Thoracic aorta (tissue), 2 donors: ENCODE measurements at regions not wholly inside any gene's neighbourhood (a gene's known extent, or its start where the extent isn't known, plus 50 kb on each side); places are given as distances from the start of the nearest gene placed in this dataset.
A peak's percentile ranks its signal among the peaks of the same experiment; 100 is the strongest.

ENCODE experiments used
- ATAC-seq: fragments of 150-250 bp; one replicate; pipeline ENCODE4 v1.8.0; 2017; ENCODE audit warnings: low read depth; ENCODE audit not compliant: insufficient number of reproducible peaks, low FRiP score
- DNase-seq: peaks from one replicate; pipeline ENCODE4 v3.0.0-alpha.2; 2020; ENCODE audit warnings: low spot score
- H3K27ac ChIP-seq, 2 donors: fragments of 200-600 bp; sonication (generic); 1 replicate in 1 of 2; 2 replicates in 1 of 2; pipeline ENCODE4 v1.5.1; 2016; ENCODE audit warnings: mild to moderate bottlenecking in 2 of 2, moderate library complexity in 2 of 2
- H3K27me3 ChIP-seq: fragments of 200-600 bp; sonication (generic); replicated peaks from 2 replicates; pipeline ENCODE4 v1.6.0; 2016; ENCODE audit warnings: mild to moderate bottlenecking; ENCODE audit not compliant: insufficient read depth
- H3K36me3 ChIP-seq: fragments of 200-600 bp; sonication (generic); one replicate; pipeline ENCODE4 v1.5.1; 2016
- H3K4me1 ChIP-seq, 2 donors: fragments of 200-600 bp; sonication (generic); 1 replicate in 1 of 2; 2 replicates in 1 of 2; pipeline versions ENCODE4 v1.5.1 to v1.6.0; 2016; ENCODE audit warnings: low read depth in 2 of 2, mild to moderate bottlenecking in 1 of 2; ENCODE audit not compliant: control insufficient read depth in 1 of 2
- H3K4me3 ChIP-seq: fragments of 200-600 bp; sonication (generic); 2 replicates; pipeline ENCODE4 v1.5.1; 2016; ENCODE audit warnings: mild to moderate bottlenecking
- H3K9me3 ChIP-seq: fragments of 200-600 bp; sonication (generic); 2 replicates; pipeline ENCODE4 v1.5.1; 2016
- TF ChIP-seq, protein P1 (sequence below): fragments of 200-600 bp; sonication (generic); IDR thresholded peaks from one replicate; pipeline ENCODE4 v1.5.1; 2019; ENCODE audit warnings: antibody characterized with exemption

DNA sequence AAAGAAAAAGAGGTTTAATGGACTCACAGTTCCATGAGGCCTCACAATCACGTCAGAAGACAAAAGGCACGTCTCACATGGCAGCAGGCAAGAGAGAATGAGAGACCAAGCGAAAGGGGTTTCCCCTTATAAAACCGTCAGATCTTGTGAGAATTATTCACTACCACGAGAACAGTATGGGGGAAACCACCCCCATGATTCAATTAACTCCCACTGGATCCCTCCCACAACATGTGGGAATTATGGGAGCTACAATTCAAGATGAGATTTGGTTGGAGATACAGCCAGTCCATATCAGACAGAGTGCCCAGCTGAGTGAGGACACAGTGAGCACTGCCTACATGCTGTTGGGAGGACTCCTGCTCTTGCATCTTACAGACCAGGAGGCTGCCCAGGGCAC is 148.4 kb downstream of the TEX36 start:
- H3K27me3 ChIP-seq = no peaks in the 10 kb centered on the region
- no peak overlapping the region for H3K27ac ChIP-seq
- no peak overlapping the region for H3K4me3 ChIP-seq
- no peaks in the 10 kb centered on the region for H3K36me3 ChIP-seq
- DNase-seq (no peak), ATAC-seq (no peak)
- H3K4me1 ChIP-seq = no peaks in the 10 kb centered on the region
- TF ChIP-seq, protein P1, sequence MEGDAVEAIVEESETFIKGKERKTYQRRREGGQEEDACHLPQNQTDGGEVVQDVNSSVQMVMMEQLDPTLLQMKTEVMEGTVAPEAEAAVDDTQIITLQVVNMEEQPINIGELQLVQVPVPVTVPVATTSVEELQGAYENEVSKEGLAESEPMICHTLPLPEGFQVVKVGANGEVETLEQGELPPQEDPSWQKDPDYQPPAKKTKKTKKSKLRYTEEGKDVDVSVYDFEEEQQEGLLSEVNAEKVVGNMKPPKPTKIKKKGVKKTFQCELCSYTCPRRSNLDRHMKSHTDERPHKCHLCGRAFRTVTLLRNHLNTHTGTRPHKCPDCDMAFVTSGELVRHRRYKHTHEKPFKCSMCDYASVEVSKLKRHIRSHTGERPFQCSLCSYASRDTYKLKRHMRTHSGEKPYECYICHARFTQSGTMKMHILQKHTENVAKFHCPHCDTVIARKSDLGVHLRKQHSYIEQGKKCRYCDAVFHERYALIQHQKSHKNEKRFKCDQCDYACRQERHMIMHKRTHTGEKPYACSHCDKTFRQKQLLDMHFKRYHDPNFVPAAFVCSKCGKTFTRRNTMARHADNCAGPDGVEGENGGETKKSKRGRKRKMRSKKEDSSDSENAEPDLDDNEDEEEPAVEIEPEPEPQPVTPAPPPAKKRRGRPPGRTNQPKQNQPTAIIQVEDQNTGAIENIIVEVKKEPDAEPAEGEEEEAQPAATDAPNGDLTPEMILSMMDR = no peak
- no peaks in the 10 kb centered on the region for H3K9me3 ChIP-seq

DNA sequence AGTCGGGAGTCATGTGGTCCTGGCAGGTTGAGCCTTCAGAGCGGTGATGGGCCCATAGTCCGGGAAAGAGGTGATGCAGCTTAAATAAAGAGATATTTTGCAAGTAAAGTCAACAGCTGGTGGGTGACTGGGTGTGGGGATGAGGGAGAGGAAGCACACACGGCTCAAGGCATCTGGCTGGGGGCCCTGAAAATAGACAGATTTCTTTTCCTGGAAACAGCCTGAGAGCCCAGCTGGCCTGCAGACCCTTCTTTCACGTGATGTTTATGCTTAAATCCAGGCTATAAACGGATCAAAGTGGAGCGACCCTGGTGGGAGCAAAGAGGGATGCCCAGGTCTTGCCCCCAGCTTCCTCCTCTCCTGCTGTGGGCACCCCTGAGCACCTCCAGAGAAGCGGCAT is 149.1 kb downstream of the TEX36 start:
- TF ChIP-seq, protein P1 = no peak
- H3K27me3 ChIP-seq = no peaks in the 10 kb centered on the region
- no peak for ATAC-seq
- H3K4me3 ChIP-seq = no peak overlapping the region
- DNase-seq = no peak
- H3K4me1 ChIP-seq = no peaks in the 10 kb centered on the region
- H3K9me3 ChIP-seq = no peaks in the 10 kb centered on the region
- no peaks in the 10 kb centered on the region for H3K36me3 ChIP-seq
- H3K27ac ChIP-seq = no peak overlapping the region

DNA sequence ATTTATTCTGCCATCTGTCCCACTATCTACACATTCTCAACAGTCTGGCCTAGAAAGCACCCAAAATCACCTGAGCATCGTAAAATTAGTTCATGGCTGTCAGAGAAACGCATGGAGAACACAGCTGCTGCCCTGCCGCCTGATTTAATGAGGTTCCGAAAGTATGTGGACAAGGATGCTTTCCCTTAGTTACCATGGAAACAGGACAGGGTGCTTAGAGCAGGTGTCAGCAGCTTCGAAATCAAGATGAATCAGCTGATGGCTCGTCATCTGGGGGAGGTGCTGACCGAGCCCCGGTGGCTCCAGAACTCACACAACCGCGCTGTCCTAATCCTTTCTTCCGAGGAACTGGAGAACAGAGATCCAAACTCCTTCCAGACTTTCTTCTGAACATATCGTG is 151.5 kb downstream of the TEX36 start:
- no peaks in the 10 kb centered on the region for H3K27me3 ChIP-seq
- no peaks in the 10 kb centered on the region for H3K4me1 ChIP-seq
- no peak for ATAC-seq
- no peaks in the 10 kb centered on the region for H3K36me3 ChIP-seq
- no peak overlapping the region for H3K27ac ChIP-seq
- TF ChIP-seq, protein P1 = no peak
- no peak overlapping the region for H3K4me3 ChIP-seq
- no peak for DNase-seq
- no peaks in the 10 kb centered on the region for H3K9me3 ChIP-seq

DNA sequence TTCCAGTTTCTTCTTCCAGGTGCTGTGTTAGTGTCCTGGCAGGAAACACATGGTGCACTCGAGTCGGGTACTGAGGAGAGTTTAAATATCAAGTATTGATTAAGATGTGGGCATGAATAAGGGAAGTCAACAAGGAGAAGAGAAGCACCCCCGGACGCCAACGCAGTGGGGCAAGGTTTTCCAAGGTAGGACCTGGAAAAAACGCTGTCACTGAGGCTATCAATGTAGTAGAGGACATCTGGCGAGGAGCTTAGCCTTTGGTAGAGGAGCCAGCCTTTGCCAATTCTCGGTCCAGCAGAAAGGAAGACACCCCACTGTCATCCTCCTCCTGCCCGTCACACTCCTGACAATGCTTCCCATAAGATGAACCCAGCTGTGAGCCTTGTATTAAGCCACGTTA is 159.6 kb downstream of the TEX36 start:
- DNase-seq = no peak
- Histone ChIP-seq H3K27ac (no peak overlapping the region), H3K9me3 (no peaks in the 10 kb centered on the region), H3K36me3 (no peaks in the 10 kb centered on the region), H3K4me1 (no peaks in the 10 kb centered on the region), H3K27me3 (no peaks in the 10 kb centered on the region), H3K4me3 (no peak overlapping the region)
- TF ChIP-seq, protein P1 = no peak
- no peak for ATAC-seq

DNA sequence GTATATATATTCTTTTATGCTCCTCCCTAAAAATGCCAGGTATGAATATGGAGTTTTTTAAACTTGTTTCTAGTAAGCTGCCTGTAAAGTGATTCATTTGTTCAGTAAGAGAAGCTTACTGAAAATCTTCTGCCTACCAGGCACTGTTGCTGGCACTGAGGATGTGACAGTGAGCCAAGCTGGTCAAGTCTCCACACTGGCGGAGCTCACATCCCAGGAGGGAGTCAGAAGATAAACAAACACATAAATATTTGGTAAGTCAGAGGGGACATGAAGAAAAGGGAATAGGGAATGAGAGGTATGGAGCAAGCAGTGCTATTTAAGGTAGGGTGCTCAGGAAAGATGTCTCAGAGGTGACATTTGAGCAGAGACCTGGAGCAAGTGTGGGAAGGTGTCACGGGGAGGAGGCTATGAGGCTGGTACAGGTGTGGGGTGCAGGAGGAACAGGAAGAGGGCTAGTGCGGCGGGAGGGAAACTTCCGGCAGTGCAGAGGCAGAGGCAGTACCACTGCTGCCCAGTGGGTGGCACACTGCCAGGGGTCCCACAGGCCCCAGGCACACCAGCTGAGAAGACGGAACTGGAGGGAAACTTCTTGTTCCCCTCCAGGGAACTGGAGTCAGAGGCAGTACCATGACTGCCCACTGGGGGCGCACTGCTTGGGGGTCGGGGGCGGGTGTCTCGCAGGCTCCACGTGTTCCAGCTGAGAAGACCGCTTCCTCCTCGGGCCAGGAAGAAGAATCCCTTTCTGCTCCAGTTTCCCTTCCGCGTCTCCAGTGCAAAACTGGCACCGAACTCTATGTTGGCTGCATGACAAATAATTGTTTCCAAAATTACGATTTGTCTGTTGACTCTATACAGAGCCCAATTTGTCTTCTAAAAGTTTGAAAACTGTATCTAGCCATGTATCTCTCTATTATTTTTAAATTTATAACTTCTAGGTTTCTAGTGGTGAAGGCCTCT is 161.0 kb downstream of the TEX36 start:
- DNase-seq = no peak
- Histone ChIP-seq H3K36me3 (no peaks in the 10 kb centered on the region), H3K9me3 (no peaks in the 10 kb centered on the region), H3K27ac (no peak overlapping the region), H3K4me3 (no peak overlapping the region), H3K4me1 (no peaks in the 10 kb centered on the region), H3K27me3 (no peaks in the 10 kb centered on the region)
- ATAC-seq = no peak
- TF ChIP-seq, protein P1 = peak; percentile 35
